AG10803 (cell line): ENCODE measurements at regions not wholly inside any gene's neighbourhood (a gene's known extent, or its start where the extent isn't known, plus 50 kb on each side); places are given as distances from the start of the nearest gene placed in this dataset.

Experiments used
- DNase-seq: peaks from one replicate; pipeline ENCODE4 v3.0.0; 2010; ENCODE audit warnings: low read depth
- H3K4me3 ChIP-seq: 2 replicates; pipeline ENCODE4 v1.5.1; 2011; ENCODE audit warnings: mild to moderate bottlenecking, low read length, control low read depth
- TF ChIP-seq, protein P1 (sequence below): conservative IDR thresholded peaks from 2 replicates; pipeline ENCODE4 v1.5.1; 2011; ENCODE audit warnings: mild to moderate bottlenecking, low read length, control low read depth, inconsistent platforms

DNA sequence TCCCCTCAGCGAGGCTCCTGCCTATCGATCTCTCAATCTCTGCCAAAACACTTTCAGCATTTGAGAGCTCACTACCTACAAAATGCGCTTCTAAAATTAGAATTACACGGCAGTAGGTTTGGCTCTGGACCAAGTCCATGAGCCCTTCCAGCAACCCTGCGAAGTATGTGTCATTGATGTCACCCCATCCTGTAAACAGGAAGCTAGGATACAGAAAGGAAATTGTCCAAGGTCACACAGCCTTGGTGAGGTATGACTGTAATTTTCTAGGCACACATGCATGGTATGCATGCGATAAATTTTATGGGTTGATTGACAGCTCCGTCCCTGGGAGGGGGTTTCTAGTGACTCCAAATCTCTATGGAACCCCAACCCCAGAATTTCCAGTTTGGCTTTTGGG lies 330.3 kb upstream of the CDH5 start:
- TF ChIP-seq, protein P1, sequence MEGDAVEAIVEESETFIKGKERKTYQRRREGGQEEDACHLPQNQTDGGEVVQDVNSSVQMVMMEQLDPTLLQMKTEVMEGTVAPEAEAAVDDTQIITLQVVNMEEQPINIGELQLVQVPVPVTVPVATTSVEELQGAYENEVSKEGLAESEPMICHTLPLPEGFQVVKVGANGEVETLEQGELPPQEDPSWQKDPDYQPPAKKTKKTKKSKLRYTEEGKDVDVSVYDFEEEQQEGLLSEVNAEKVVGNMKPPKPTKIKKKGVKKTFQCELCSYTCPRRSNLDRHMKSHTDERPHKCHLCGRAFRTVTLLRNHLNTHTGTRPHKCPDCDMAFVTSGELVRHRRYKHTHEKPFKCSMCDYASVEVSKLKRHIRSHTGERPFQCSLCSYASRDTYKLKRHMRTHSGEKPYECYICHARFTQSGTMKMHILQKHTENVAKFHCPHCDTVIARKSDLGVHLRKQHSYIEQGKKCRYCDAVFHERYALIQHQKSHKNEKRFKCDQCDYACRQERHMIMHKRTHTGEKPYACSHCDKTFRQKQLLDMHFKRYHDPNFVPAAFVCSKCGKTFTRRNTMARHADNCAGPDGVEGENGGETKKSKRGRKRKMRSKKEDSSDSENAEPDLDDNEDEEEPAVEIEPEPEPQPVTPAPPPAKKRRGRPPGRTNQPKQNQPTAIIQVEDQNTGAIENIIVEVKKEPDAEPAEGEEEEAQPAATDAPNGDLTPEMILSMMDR: no peak
- peak; percentile 60 for DNase-seq
- H3K4me3 ChIP-seq: no peak overlapping the region

DNA sequence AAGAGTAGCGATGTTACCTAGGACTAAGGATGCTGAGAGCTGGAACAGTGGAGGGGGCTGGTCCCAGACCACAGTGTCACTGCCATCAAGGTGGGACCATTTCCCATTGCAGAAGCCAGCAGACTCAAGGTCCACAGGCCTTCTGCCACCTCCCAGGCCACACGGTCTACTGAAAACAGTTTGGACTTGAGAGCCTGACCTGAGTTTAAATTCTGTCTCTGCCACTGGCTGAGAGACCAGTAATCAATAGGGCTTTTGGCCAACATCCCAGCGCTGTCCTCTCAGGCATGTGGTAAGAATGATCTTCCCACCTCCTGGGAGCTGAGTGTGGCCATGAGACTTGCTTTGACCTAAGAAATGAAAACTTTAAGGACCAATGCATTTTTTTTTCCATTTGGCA lies 331.4 kb upstream of the CDH5 start:
- no peak overlapping the region for H3K4me3 ChIP-seq
- no peak for DNase-seq
- TF ChIP-seq, protein P1: no peak

DNA sequence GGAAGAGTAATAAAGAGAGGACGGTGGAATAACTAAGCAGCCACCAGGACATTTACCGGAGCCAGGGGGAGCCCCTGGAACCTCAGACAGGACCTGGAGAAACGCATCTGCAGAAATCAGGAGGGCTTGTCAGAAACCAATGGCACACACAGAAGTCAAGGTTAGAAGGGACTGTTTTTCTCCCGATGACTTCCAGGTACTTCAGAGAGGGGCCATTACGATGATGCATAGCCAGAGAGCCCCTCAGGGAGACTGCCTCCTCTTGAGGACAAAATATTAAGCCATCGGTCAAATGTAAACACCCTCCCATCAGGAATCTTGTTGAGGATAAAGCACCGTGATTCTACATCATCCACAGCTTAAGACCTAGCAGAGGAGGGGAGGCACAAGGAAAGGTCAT lies 333.6 kb upstream of the CDH5 start:
- TF ChIP-seq, protein P1: no peak
- no peak for DNase-seq
- no peak overlapping the region for H3K4me3 ChIP-seq

DNA sequence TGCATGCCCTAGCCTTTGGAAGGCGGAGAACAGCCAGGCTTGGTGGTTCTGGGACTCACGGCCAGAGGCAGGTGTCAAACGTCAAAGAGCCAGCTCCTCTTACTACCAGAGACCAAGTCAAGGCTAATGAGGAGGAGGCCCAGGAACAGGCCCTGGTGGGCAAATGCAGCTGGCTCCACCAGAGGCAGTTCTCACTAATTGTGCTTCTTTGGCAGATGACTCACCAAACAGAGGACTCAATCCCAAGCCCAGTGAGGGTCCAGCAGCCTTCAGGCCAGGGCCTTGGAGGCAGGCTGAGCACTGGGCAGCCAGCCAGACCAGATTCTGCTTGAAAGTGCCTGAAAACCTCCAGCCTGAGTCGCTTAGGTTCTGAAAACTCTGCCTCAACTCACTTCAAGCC lies 336.5 kb upstream of the CDH5 start:
- TF ChIP-seq, protein P1: no peak
- peak; percentile 43 for DNase-seq
- H3K4me3 ChIP-seq: no peak overlapping the region

DNA sequence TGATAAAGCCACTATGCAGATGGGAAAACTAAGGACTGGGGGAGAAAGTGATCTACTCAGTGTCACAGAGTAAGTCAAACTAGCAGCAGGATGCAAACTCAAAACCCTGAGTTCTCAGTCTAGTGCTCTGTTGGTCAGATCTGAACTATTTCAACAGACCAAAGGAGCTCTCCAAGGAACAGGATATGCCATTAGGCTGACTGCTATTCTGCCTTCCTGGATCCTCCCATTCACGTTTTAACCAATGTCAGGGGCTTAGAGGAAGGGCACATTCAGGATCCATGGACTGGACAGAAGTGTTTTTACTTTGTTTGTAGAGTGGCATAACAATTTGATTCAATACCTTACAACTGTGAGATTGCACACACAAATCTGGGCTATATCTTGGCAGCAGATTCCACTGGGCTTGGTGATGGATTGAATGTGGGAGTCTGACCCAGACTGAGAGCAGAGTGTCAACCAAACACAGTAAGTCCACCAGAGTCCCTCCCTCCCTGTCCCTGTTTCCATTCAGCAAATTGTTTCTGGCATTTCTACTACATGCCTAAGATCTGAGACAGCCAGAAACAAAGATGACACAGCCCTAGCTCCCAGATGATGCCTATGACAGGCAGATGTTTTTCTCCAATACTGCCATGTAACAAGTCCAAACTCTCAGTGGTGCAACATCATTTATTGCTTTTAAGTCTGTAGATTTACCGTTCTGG lies 337.8 kb upstream of the CDH5 start:
- peak; percentile 97 for DNase-seq
- TF ChIP-seq, protein P1: 0 out of 2 replicates have a peak, but pooled peaks have one; percentile 5

DNA sequence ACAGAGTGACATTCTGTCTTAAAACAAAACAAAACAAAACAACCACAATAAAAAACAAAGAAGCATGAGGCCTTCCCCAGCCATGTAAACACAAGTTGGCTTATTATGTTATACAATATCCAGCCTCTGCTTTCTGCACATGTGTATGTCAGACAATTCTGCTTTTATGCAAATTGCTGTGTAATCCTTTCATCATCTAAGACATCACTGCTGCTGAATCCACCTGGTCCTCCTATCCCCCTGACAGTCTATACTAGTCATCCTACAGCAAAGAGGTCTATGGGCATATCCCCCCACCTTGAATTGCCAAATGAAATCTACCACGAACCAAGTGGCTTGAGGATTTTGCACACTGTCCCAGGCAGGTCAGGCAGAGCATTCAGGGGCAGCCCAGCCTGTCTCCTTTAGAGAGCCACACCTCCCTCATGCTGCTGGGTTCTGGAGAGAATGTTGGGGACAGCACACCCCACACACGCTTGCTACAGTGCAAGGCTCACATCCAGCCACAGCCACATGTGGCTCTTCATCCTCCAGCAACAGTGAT lies 339.6 kb upstream of the CDH5 start:
- TF ChIP-seq, protein P1: no peak
- no peak for DNase-seq
- H3K4me3 ChIP-seq: no peak overlapping the region

More for the DNA sequence above, 337.8 kb upstream of the CDH5 start:
- H3K4me3 ChIP-seq: no peak overlapping the region

DNA sequence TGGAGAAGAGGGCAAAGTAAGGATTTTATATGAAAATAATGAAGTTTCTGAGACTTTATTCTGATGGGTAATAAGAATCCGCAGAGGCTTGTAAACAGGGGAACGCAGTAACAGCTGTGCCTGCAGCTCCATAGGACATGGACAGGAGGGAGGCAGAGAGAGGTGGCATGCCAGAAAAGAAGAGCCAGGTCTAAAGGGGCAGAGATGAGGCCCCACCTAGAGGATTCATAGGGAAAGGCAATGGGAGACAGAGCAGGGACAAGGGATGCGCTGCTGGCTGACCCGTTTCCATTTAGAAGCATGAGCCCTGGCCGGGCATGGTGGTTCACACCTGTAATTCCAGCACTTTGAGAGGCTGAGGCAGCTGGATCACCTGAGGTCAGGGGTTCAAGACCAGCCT lies 340.3 kb upstream of the CDH5 start:
- DNase-seq: peak; percentile 21
- TF ChIP-seq, protein P1: peak; percentile 49
- no peak overlapping the region for H3K4me3 ChIP-seq
